SH-SY5Y (cell line): ENCODE measurements at regions not wholly inside any gene's neighbourhood (a gene's known extent, or its start where the extent isn't known, plus 50 kb on each side); places are given as distances from the start of the nearest gene placed in this dataset.

Experiments
- GATA2 ChIP-seq: IDR thresholded peaks from 2 replicates; pipeline ENCODE4 v1.6.1; 2011; ENCODE audit warnings: mild to moderate bottlenecking, low read depth, low read length
- GATA3 ChIP-seq: IDR thresholded peaks from 2 replicates; pipeline ENCODE4 v1.6.1; 2011; ENCODE audit warnings: low read depth, mild to moderate bottlenecking, low read length, moderate library complexity

GRCh38 chr5:94082405-94082804 is 341.0 kb upstream of the POU5F2 start:
- TF ChIP-seq GATA3 (no peak), GATA2 (no peak)
